ENCODE measurements at regions not wholly inside any gene's neighbourhood (a gene's known extent, or its start where the extent isn't known, plus 50 kb on each side); places are given as distances from the start of the nearest gene placed in this dataset.
"Not testable (repeated sequence)": the region's sequence is repeated elsewhere in the genome, so short reads cannot be mapped to it uniquely, and the experiment has no call there.

- not testable (repeated sequence) for H3K27me3 ChIP-seq (ENCODE audit: insufficient read depth, insufficient read length); H3K4me3 ChIP-seq (ENCODE audit: insufficient read length, low read depth); H3K4me1 ChIP-seq (ENCODE audit: insufficient read depth, insufficient read length); H3K9me3 ChIP-seq (ENCODE audit: insufficient read depth, low read length); H3K9ac ChIP-seq (ENCODE audit: insufficient read length, low read depth); DNase-seq (ENCODE audit: low read depth, low spot score); H3K36me3 ChIP-seq (ENCODE audit: insufficient read depth, insufficient read length, low read length)
These were observed 966.4 kb upstream of the DEFB115 start for GRCh38 chr20:30291064-30291379.

DNA sequence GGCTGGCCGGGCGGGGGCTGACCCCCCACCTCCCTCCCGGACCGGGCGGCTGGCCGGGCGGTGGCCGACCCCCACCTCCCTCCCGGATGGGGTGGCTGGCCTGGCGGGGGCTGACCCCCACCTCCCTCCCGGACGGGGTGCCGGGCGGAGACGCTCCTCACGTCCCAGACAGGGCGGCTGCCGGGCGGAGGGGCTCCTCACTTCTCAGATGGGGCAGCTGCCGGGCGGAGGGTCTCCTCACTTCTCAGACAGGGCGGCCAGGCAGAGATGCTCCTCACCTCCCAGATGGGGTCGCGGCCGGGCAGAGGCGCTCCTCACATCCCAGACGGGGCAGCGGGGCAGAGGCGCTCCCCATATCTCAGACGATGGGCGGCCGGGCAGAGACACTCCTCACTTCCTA lies 965.8 kb upstream of the DEFB115 start:
- DNase-seq (ENCODE audit: low read depth, low spot score); H3K27me3 ChIP-seq (ENCODE audit: insufficient read depth, insufficient read length); H3K4me1 ChIP-seq (ENCODE audit: insufficient read depth, insufficient read length); H3K4me3 ChIP-seq (ENCODE audit: insufficient read length, low read depth); H3K9ac ChIP-seq (ENCODE audit: insufficient read length, low read depth); H3K36me3 ChIP-seq (ENCODE audit: insufficient read depth, insufficient read length, low read length); H3K9me3 ChIP-seq (ENCODE audit: insufficient read depth, low read length): not testable (repeated sequence)

DNA sequence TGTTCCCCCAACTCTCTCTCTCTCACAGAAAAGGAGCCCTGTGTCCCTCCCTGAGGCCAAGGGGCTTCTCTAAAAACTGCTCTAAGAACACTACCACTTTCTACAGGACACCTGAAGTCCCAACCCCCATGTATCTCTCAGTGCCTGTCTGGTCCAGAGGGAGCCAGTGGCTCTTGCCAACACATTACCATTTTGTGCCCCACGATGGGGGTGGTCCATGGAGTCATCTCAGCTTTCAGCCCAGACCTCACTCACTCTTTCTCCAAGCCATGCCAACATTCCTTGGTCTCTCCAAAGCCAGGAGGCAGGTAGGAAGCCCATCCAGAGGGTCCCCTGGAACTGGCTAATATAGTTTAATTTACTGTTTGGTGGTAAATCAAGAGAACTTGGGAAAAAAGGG lies 962.1 kb upstream of the DEFB115 start:
- not testable (repeated sequence) for H3K9me3 ChIP-seq (ENCODE audit: insufficient read depth, low read length); DNase-seq (ENCODE audit: low read depth, low spot score); H3K9ac ChIP-seq (ENCODE audit: insufficient read length, low read depth); H3K27me3 ChIP-seq (ENCODE audit: insufficient read depth, insufficient read length); H3K4me3 ChIP-seq (ENCODE audit: insufficient read length, low read depth); H3K36me3 ChIP-seq (ENCODE audit: insufficient read depth, insufficient read length, low read length); H3K4me1 ChIP-seq (ENCODE audit: insufficient read depth, insufficient read length)

DNA sequence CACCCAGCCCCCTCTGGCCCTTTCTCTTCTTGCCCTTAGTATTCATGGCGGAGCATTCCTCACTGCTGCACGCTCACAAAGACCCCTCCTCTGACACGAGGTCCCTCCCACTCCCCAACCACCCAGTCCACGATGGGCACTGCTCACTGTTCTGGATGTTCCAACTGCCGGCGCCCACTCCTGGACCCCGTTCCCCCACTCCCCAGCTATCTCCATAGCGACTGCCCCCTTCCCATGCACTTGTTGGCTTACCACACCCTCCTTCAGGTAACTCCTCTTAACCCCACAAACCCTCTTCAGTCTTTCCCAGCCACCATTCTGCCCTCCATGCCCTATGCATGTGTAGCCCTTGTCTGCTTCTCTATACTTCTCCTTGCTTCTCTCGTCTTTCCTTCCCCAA lies 961.5 kb upstream of the DEFB115 start:
- H3K4me3 ChIP-seq (ENCODE audit: insufficient read length, low read depth); DNase-seq (ENCODE audit: low read depth, low spot score); H3K36me3 ChIP-seq (ENCODE audit: insufficient read depth, insufficient read length, low read length); H3K4me1 ChIP-seq (ENCODE audit: insufficient read depth, insufficient read length); H3K27me3 ChIP-seq (ENCODE audit: insufficient read depth, insufficient read length); H3K9ac ChIP-seq (ENCODE audit: insufficient read length, low read depth); H3K9me3 ChIP-seq (ENCODE audit: insufficient read depth, low read length): not testable (repeated sequence)

DNA sequence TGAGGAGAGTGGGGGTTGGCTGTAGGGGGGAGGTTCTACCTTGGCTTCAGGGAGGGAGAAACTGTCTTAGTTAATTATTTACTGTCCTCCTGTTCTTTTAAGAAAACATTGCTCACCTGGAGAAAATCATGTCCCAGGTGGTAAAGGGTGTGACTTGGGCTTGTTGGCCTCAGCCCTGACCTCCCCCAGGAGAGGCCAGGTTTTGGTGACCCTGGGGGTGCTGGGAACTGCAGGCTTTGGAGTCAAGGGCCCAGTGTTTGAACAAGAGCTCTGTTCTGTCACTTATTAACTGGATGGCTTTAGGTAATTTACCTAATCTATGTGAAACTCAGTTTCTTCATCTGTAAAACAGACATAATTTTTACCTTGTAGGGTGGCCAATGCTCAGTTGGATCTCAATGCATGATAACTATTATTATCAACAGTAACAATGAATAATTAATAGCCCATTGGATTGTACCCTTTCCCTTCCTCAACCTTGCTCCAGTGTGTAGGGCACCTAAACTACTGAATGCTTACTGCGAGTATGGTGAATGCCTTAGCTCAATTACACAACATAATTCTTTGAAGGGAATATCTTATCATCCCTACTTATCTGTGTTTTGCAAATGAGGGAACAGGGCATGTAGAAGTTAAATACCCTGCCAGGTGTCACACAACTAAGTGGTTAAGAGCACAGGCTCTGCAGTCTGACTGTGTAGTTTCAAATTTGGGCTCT lies 959.4 kb upstream of the DEFB115 start:
- not testable (repeated sequence) for H3K4me1 ChIP-seq (ENCODE audit: insufficient read depth, insufficient read length)

DNA sequence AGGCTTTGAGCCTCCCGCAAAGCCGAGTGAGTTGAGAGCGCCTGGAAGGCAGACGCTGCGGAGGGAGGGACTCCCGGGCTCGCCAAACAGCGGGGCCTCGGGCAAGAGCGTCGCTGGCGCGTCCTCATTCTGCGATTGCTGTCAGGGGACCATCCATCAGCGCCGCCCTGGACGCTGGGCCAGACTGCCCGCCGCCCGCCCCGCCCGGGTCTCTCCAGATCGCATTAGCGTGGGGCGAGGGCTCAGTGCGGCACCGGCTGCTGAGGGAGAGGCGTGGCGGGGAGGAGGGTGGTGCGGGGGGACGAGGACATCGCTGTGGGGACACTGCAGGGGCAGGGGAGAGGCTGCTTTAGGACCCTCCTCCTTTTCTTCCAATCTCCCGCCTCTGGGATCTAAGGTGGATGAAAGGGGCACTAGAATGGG lies 957.2 kb upstream of the DEFB115 start:
- peak overlapping the region; percentile 4 for H3K4me3 ChIP-seq (ENCODE audit: insufficient read length, low read depth)
- H3K36me3 ChIP-seq (ENCODE audit: insufficient read depth, insufficient read length, low read length); H3K4me1 ChIP-seq (ENCODE audit: insufficient read depth, insufficient read length); H3K9me3 ChIP-seq (ENCODE audit: insufficient read depth, low read length); H3K27me3 ChIP-seq (ENCODE audit: insufficient read depth, insufficient read length); DNase-seq (ENCODE audit: low read depth, low spot score); H3K9ac ChIP-seq (ENCODE audit: insufficient read length, low read depth): not testable (repeated sequence)

More for the DNA sequence above, 959.4 kb upstream of the DEFB115 start:
- H3K36me3 ChIP-seq (ENCODE audit: insufficient read depth, insufficient read length, low read length); DNase-seq (ENCODE audit: low read depth, low spot score); H3K9ac ChIP-seq (ENCODE audit: insufficient read length, low read depth); H3K9me3 ChIP-seq (ENCODE audit: insufficient read depth, low read length); H3K4me3 ChIP-seq (ENCODE audit: insufficient read length, low read depth); H3K27me3 ChIP-seq (ENCODE audit: insufficient read depth, insufficient read length): not testable (repeated sequence)

DNA sequence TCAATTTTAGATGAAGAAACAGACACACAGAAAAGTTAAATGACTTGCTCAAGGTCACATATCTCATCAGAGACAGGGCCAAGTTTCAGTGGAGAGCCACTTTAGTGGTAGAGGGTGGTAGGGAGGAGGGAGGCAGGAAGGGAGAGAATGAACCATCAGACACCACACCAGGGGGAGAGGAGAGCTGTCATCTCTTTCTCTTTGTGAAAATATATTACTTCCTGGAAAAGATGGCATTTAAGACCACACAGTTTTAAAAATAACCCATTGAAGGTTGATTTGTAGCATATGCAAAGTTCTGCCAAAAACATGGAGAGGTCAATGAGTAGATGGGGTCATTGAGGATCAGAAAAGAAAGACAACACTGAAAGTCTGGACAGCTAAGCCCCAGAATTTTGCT lies 954.7 kb upstream of the DEFB115 start:
- not testable (repeated sequence) for DNase-seq (ENCODE audit: low read depth, low spot score); H3K4me1 ChIP-seq (ENCODE audit: insufficient read depth, insufficient read length); H3K9me3 ChIP-seq (ENCODE audit: insufficient read depth, low read length); H3K4me3 ChIP-seq (ENCODE audit: insufficient read length, low read depth); H3K36me3 ChIP-seq (ENCODE audit: insufficient read depth, insufficient read length, low read length); H3K27me3 ChIP-seq (ENCODE audit: insufficient read depth, insufficient read length); H3K9ac ChIP-seq (ENCODE audit: insufficient read length, low read depth)

DNA sequence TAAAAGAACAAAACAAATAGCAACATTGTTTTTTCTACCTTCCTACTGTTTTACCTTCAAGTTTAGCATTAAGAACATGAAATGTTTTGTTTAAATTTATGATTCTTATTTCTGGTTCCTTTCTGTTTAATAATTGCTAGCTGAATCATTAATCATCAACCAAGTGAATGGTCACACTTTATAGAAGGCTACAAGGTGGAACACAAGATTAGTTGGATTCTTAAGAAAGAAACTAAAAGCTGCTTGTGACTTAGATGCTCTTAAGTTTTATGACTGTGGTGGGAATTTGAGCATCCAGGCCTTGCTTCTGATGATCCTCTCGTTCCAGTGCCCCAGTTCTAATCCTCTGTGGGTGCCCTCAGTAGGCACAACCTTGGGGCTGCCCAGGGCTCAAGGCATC lies 947.5 kb upstream of the DEFB115 start:
- H3K36me3 ChIP-seq (ENCODE audit: insufficient read depth, insufficient read length, low read length); H3K27me3 ChIP-seq (ENCODE audit: insufficient read depth, insufficient read length); H3K4me1 ChIP-seq (ENCODE audit: insufficient read depth, insufficient read length); H3K9me3 ChIP-seq (ENCODE audit: insufficient read depth, low read length); H3K4me3 ChIP-seq (ENCODE audit: insufficient read length, low read depth); DNase-seq (ENCODE audit: low read depth, low spot score); H3K9ac ChIP-seq (ENCODE audit: insufficient read length, low read depth): not testable (repeated sequence)

DNA sequence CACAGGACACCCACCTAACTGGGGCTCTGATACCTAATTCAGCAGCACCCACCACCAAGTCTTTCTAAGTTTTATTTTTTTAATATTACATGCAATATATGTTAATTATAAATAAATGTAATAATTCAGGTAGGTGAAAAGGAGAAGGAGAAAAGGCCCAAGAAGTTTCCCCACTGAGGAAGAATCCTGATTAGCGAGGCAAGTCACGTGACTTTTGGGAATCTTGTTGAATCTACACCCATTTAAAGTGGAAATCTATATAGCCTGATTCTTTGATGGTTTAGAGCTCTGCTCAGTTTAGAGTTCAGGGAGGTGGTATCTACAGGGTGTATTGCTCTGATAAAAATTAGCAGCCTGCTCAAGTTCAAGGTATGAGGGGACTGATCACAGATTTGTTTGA lies 947.1 kb upstream of the DEFB115 start:
- DNase-seq (ENCODE audit: low read depth, low spot score); H3K4me1 ChIP-seq (ENCODE audit: insufficient read depth, insufficient read length); H3K9ac ChIP-seq (ENCODE audit: insufficient read length, low read depth); H3K9me3 ChIP-seq (ENCODE audit: insufficient read depth, low read length); H3K27me3 ChIP-seq (ENCODE audit: insufficient read depth, insufficient read length); H3K4me3 ChIP-seq (ENCODE audit: insufficient read length, low read depth); H3K36me3 ChIP-seq (ENCODE audit: insufficient read depth, insufficient read length, low read length): not testable (repeated sequence)

GRCh38 chr20:30312220-30312619 lies 945.2 kb upstream of the DEFB115 start:
- not testable (repeated sequence) for DNase-seq (ENCODE audit: low read depth, low spot score); H3K4me1 ChIP-seq (ENCODE audit: insufficient read depth, insufficient read length); H3K9ac ChIP-seq (ENCODE audit: insufficient read length, low read depth); H3K4me3 ChIP-seq (ENCODE audit: insufficient read length, low read depth); H3K9me3 ChIP-seq (ENCODE audit: insufficient read depth, low read length); H3K27me3 ChIP-seq (ENCODE audit: insufficient read depth, insufficient read length); H3K36me3 ChIP-seq (ENCODE audit: insufficient read depth, insufficient read length, low read length)

GRCh38 chr20:30313660-30314059 lies 943.8 kb upstream of the DEFB115 start:
- H3K9ac ChIP-seq (ENCODE audit: insufficient read length, low read depth); H3K36me3 ChIP-seq (ENCODE audit: insufficient read depth, insufficient read length, low read length); H3K9me3 ChIP-seq (ENCODE audit: insufficient read depth, low read length); DNase-seq (ENCODE audit: low read depth, low spot score); H3K27me3 ChIP-seq (ENCODE audit: insufficient read depth, insufficient read length); H3K4me3 ChIP-seq (ENCODE audit: insufficient read length, low read depth); H3K4me1 ChIP-seq (ENCODE audit: insufficient read depth, insufficient read length): not testable (repeated sequence)

DNA sequence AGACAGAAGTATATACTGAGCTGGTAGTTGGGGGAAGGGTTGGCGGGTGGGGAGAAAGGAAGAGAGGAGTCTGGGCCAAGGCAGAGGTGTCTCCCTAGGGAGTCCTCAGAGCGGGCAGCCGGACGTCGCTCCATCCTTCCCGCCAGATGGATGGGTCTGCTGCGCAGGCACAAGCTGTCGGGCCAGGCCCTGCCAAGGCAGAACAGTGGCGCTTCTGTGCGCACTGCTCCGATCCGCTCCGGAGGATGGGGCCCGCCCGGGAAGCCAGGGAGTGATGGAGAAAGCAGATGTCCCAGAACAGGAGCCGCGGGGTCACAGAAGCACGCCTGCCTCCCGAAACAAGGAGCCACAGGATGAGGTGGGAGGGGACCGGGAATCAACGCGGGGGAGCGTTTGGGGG lies 941.4 kb upstream of the DEFB115 start:
- H3K9ac ChIP-seq (ENCODE audit: insufficient read length, low read depth); H3K27me3 ChIP-seq (ENCODE audit: insufficient read depth, insufficient read length); DNase-seq (ENCODE audit: low read depth, low spot score); H3K4me3 ChIP-seq (ENCODE audit: insufficient read length, low read depth); H3K9me3 ChIP-seq (ENCODE audit: insufficient read depth, low read length); H3K4me1 ChIP-seq (ENCODE audit: insufficient read depth, insufficient read length); H3K36me3 ChIP-seq (ENCODE audit: insufficient read depth, insufficient read length, low read length): not testable (repeated sequence)

Measured in NT2/D1 (cell line).